Retinal pigment epithelial cell (primary cell): ENCODE measurements at regions not wholly inside any gene's neighbourhood (a gene's known extent, or its start where the extent isn't known, plus 50 kb on each side); places are given as distances from the start of the nearest gene placed in this dataset.

Source experiments
- DNase-seq: peaks from one replicate; pipeline ENCODE4 v3.0.0-alpha.2; 2010; ENCODE audit warnings: low read depth
- H3K4me3 ChIP-seq: 2 replicates; pipeline ENCODE4 v1.5.1; 2011; ENCODE audit warnings: mild to moderate bottlenecking, low read length, control low read depth, moderate library complexity
- TF ChIP-seq, protein P1 (sequence below): conservative IDR thresholded peaks from 2 replicates; pipeline ENCODE4 v1.5.1; 2011; ENCODE audit warnings: low read depth, low read length, control low read depth, inconsistent platforms

DNA sequence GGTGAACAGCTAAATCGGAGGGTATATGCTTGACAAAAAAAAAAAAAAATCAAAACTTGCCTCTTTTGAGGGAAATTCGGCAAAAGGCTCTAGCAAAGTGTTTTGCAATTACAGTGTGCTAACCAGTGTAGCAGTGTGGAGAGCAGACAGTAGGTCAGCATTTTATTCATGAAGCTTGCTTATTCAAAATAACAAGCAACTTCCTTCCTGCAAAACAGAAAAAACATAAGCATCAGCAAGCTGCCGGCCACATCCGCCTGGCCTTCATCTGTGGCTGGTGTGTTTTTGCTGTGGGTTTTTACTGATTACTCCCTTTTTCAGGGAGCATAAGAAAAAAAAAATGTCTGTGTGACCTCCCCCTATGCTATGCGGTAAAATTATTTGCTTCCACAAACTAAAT, 434.1 kb downstream of the OCA2 start:
- TF ChIP-seq, protein P1, sequence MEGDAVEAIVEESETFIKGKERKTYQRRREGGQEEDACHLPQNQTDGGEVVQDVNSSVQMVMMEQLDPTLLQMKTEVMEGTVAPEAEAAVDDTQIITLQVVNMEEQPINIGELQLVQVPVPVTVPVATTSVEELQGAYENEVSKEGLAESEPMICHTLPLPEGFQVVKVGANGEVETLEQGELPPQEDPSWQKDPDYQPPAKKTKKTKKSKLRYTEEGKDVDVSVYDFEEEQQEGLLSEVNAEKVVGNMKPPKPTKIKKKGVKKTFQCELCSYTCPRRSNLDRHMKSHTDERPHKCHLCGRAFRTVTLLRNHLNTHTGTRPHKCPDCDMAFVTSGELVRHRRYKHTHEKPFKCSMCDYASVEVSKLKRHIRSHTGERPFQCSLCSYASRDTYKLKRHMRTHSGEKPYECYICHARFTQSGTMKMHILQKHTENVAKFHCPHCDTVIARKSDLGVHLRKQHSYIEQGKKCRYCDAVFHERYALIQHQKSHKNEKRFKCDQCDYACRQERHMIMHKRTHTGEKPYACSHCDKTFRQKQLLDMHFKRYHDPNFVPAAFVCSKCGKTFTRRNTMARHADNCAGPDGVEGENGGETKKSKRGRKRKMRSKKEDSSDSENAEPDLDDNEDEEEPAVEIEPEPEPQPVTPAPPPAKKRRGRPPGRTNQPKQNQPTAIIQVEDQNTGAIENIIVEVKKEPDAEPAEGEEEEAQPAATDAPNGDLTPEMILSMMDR, result no peak
- no peak for DNase-seq
- no peak overlapping the region for H3K4me3 ChIP-seq

DNA sequence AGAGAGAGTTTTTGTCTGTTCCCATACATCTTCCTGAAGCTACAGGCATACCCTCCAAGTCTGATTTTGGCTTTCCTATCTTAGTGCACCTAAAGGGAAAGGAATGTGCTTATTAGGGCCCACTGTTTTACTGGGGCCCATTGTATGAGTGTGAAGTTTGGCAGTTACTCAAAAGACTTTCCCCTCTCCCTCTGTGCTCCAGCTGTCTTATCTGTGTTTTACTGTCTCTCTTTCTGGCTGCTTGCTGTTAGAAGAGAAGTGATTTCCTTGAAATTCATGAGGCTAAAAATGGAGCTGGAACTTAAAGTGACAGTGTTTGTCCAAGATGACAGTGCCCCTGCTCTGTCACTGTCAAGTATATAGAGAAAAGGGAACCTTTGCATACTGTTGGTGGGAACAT, 436.2 kb downstream of the OCA2 start:
- TF ChIP-seq, protein P1, result no peak
- DNase-seq, result no peak
- H3K4me3 ChIP-seq, result no peak overlapping the region

DNA sequence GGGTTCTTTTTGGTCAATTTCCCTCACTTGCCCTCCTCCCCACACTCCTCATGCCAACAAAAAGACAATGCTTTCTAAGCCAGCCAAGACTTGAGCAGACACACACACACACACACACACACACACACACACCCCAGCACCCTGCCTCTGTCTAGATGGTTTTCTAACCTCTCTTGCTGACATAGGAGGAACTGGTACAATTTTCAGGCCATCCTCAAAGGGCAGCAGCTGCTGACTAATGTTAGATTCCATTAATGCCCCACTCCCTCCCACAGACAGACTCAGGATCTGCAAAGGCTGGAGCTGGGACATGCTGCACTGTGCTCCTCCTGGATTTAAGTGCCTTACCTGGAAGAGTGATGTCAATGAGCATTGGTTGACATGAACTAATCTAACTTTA, 438.4 kb downstream of the OCA2 start:
- TF ChIP-seq, protein P1, result no peak
- no peak overlapping the region for H3K4me3 ChIP-seq
- DNase-seq, result no peak

DNA sequence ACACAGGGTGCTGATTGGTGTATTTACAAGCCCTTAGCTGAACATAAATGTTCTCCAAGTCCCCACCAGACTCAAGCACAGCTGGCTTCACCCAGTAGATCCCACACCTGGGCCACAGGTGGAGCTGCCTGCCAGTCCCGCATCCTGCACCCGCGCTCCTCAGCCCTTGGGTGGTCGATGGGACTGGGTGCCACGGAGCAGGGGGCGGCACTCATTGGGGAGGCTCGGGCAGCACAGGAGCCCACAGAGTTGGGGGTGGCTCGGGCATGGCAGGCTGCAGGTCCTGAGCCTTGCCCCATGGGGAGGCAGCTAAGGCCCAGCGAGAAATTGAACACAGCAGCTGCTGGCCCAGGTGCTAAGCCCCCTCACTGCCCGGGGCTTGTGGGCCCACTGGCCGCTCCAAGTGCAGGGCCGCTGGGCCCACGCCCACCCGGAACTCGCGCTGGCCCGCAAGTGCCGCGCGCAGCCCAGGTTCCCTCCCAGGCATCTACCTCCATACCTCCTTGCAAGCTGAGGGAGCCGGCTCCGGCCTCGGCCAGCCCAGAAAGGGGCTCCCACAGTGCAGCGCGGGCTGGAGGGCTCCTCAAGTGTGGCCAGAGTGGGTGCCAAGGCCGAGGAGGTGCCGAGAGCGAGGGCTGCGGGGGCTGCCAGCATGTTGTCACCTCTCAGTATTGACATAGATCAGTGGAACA, 442.7 kb downstream of the OCA2 start:
- DNase-seq, result no peak
- TF ChIP-seq, protein P1, result no peak
- H3K4me3 ChIP-seq, result no peak overlapping the region

DNA sequence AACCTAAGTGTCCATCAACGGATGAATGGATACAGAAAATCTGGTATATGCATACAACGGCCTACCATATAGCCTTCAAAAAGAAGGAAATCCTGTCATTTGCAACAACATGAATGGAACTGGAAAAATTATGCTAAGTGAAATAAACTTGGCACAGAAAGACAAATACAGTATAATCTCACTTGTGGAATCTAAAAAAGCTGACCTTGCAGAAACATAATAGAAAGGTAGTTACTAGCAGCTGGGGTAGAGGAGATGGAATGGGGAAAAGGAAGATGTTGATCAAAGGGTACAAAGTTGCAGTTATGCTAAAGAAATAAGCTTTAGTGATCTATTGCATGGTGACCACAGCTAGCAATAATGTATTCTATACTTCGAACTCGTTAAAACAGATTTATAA, 444.1 kb downstream of the OCA2 start:
- no peak for DNase-seq
- H3K4me3 ChIP-seq, result no peak overlapping the region
- TF ChIP-seq, protein P1, result no peak

DNA sequence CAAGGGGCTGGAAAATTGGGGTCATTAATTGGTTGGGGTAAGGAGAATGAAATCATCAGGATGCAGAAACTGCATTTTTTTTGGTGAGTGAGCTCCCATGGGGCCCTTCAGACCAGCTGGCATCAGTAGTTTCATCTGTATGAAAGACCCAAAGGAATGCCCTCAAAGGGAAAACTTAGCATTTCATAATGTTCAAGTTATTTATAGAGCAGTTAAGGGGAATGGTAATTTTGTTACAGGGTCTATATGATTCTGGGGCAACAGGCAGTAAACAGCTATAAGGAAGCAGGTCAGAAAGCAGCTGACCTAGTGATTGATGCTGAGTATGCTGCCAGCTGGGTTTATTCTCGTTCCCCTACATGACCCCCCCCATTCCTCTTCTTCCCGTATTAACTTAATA, 448.9 kb downstream of the OCA2 start:
- TF ChIP-seq, protein P1, result no peak
- no peak for DNase-seq
- no peak overlapping the region for H3K4me3 ChIP-seq

DNA sequence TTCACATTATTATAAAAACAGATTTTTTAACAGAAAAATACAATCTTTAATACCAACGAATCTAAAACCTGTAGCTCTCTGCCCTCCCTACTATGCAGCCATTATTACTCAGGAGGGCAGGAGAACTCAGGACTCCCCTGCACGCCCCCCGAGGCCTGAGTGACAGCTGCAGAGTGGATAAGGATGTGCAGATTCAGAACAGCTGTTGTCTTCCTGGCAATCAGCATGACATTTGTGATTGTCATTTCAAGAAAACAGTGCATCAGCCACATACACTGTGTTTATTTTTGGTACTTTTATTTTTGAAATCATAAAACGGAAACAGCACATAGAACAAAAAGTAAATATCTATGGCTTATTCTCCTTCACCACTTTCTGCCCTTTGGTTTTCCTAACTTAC, 450.8 kb downstream of the OCA2 start:
- no peak for DNase-seq
- TF ChIP-seq, protein P1, result no peak
- no peak overlapping the region for H3K4me3 ChIP-seq
